Fibroblast of mammary gland (primary cell): ENCODE measurements at regions not wholly inside any gene's neighbourhood (a gene's known extent, or its start where the extent isn't known, plus 50 kb on each side); places are given as distances from the start of the nearest gene placed in this dataset.

Experiments used
- DNase-seq: peaks from one replicate; pipeline ENCODE4 v3.0.0-alpha.2; 2010; ENCODE audit warnings: low read depth
- H3K4me3 ChIP-seq: 2 replicates; pipeline ENCODE4 v1.5.1; 2011; ENCODE audit warnings: low read depth, mild to moderate bottlenecking, low read length, moderate library complexity; ENCODE audit not compliant: control insufficient read depth
- CTCF ChIP-seq: conservative IDR thresholded peaks from 2 replicates; pipeline ENCODE4 v1.5.1; 2011; ENCODE audit warnings: low read depth, low read length, inconsistent platforms; ENCODE audit not compliant: control insufficient read depth, insufficient read depth

GRCh38 chr2:173708806-173709205, 256.4 kb downstream of the SP3 start:
- TF ChIP-seq CTCF = no peak
- no peak for DNase-seq
- no peak overlapping the region for H3K4me3 ChIP-seq

GRCh38 chr2:173711816-173712215, 253.4 kb downstream of the SP3 start:
- TF ChIP-seq CTCF = no peak
- H3K4me3 ChIP-seq = no peak overlapping the region
- DNase-seq = no peak

- DNase-seq = no peak
Observed at GRCh38 chr2:173713904-173714555, 251.1 kb downstream of the SP3 start.

GRCh38 chr2:173715441-173715840, 249.7 kb downstream of the SP3 start:
- no peak for TF ChIP-seq CTCF
- peak; percentile 43 for DNase-seq
- H3K4me3 ChIP-seq = no peak overlapping the region

More at GRCh38 chr2:173713904-173714555, 251.1 kb downstream of the SP3 start:
- no peak overlapping the region for H3K4me3 ChIP-seq
- no peak for TF ChIP-seq CTCF

GRCh38 chr2:173716458-173717052, 248.6 kb downstream of the SP3 start:
- H3K4me3 ChIP-seq = no peak overlapping the region
- DNase-seq = no peak
- no peak for TF ChIP-seq CTCF

GRCh38 chr2:173719471-173719870, 245.7 kb downstream of the SP3 start:
- DNase-seq = no peak
- no peak overlapping the region for H3K4me3 ChIP-seq
- no peak for TF ChIP-seq CTCF

- no peak overlapping the region for H3K4me3 ChIP-seq
- TF ChIP-seq CTCF = peak; percentile 36
- peak; percentile 81 for DNase-seq
Observed at GRCh38 chr2:173720306-173720705, 244.9 kb downstream of the SP3 start.
